GM04503 (cell line): ENCODE measurements at regions not wholly inside any gene's neighbourhood (a gene's known extent, or its start where the extent isn't known, plus 50 kb on each side); places are given as distances from the start of the nearest gene placed in this dataset.
A peak's percentile ranks its signal among the peaks of the same experiment; 100 is the strongest.
"Not testable (repeated sequence)": the region's sequence is repeated elsewhere in the genome, so short reads cannot be mapped to it uniquely, and the experiment has no call there.

Experiments used
- DNase-seq: peaks from one replicate; pipeline ENCODE4 v3.0.0-alpha.2; 2012; ENCODE audit warnings: low read depth

- DNase-seq, result no peak
Observed at GRCh38 chr5:135776457-135776856, 58.0 kb upstream of the SLC25A48 start.

GRCh38 chr5:135761746-135762145, 72.7 kb upstream of the SLC25A48 start:
- DNase-seq, result no peak

- no peak for DNase-seq
Observed at GRCh38 chr5:135759149-135759784, 75.2 kb upstream of the SLC25A48 start.

- no peak for DNase-seq
Observed at GRCh38 chr5:135753990-135754389, 80.5 kb upstream of the SLC25A48 start.

- DNase-seq, result no peak
Observed at GRCh38 chr5:135750506-135750905, 84.0 kb upstream of the SLC25A48 start.

- DNase-seq, result no peak
Observed at GRCh38 chr5:135747824-135748223, 86.6 kb upstream of the SLC25A48 start.

- DNase-seq, result no peak
Observed at GRCh38 chr5:135745897-135746500, 88.5 kb upstream of the SLC25A48 start.

- no peak for DNase-seq
Observed at GRCh38 chr5:135743705-135744411, 90.6 kb upstream of the SLC25A48 start.

GRCh38 chr5:135743181-135743580, 91.3 kb upstream of the SLC25A48 start:
- DNase-seq, result no peak

- DNase-seq, result not testable (repeated sequence)
Observed at GRCh38 chr5:135742240-135742639, 92.2 kb upstream of the SLC25A48 start.

GRCh38 chr5:135741040-135741439, 93.4 kb upstream of the SLC25A48 start:
- DNase-seq, result no peak

- no peak for DNase-seq
Observed at GRCh38 chr5:135740475-135740874, 94.0 kb upstream of the SLC25A48 start.

GRCh38 chr5:135739383-135739981, 95.0 kb upstream of the SLC25A48 start:
- DNase-seq, result peak; percentile 2

GRCh38 chr5:135738564-135738875, 95.9 kb upstream of the SLC25A48 start:
- DNase-seq, result no peak

GRCh38 chr5:135737701-135738563, 96.5 kb upstream of the SLC25A48 start:
- DNase-seq, result no peak

- DNase-seq, result not testable (repeated sequence)
Observed at GRCh38 chr5:135736952-135737351, 97.5 kb upstream of the SLC25A48 start.

- no peak for DNase-seq
Observed at GRCh38 chr5:135735831-135736230, 98.6 kb upstream of the SLC25A48 start.

- DNase-seq, result not testable (repeated sequence)
Observed at GRCh38 chr5:135734956-135735355, 99.5 kb upstream of the SLC25A48 start.

GRCh38 chr5:135731034-135731433, 103.4 kb upstream of the SLC25A48 start:
- not testable (repeated sequence) for DNase-seq

GRCh38 chr5:135730161-135730560, 104.3 kb upstream of the SLC25A48 start:
- not testable (repeated sequence) for DNase-seq

- no peak for DNase-seq
Observed at GRCh38 chr5:135729321-135729786, 105.1 kb upstream of the SLC25A48 start.

- no peak for DNase-seq
Observed at GRCh38 chr5:135724617-135725016, 109.8 kb upstream of the SLC25A48 start.
